Ovary (tissue), 3 donors: ENCODE measurements at regions not wholly inside any gene's neighbourhood (a gene's known extent, or its start where the extent isn't known, plus 50 kb on each side); places are given as distances from the start of the nearest gene placed in this dataset.
"Not testable (repeated sequence)": the region's sequence is repeated elsewhere in the genome, so short reads cannot be mapped to it uniquely, and the experiment has no call there.

Experiments
- POLR2A ChIP-seq: fragments of 450-650 bp; IDR thresholded peaks from one replicate; pipeline ENCODE4 v1.6.1; 2017; ENCODE audit warnings: antibody characterized with exemption, mild to moderate bottlenecking, moderate library complexity
- TF ChIP-seq, protein P1 (sequence below), 3 donors: fragments of 450-650 bp in 2 of 3; fragments of 200-600 bp in 1 of 3; IDR thresholded peaks; one replicate each; pipeline versions ENCODE4 v1.5.1 to v1.8.0; 2016 to 2022; ENCODE audit warnings: antibody characterized with exemption in 3 of 3, mild to moderate bottlenecking in 1 of 3
- donor health status: DM: no; HTN: no; CAD: no.

DNA sequence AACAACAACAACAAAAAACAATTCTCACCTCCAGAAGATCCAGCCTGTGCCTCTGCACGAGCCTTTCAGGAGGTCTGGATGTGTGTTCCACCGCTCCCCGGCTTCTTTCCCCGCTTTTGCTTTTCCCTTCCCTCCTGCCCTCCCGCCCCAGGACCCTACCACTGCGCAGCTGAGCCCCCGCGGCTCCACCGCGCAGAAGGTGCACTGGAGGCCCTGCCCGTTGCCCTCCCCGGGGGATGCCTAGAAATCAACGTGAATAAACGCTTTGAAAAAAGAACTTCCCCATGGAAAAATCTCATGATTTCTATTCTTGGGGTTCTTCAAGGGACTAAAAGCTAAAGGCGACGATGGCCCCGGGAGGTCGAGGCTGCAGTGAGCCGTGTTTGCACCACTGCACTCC is 164.3 kb upstream of the NOTCH2NLA start:
- TF ChIP-seq, protein P1, sequence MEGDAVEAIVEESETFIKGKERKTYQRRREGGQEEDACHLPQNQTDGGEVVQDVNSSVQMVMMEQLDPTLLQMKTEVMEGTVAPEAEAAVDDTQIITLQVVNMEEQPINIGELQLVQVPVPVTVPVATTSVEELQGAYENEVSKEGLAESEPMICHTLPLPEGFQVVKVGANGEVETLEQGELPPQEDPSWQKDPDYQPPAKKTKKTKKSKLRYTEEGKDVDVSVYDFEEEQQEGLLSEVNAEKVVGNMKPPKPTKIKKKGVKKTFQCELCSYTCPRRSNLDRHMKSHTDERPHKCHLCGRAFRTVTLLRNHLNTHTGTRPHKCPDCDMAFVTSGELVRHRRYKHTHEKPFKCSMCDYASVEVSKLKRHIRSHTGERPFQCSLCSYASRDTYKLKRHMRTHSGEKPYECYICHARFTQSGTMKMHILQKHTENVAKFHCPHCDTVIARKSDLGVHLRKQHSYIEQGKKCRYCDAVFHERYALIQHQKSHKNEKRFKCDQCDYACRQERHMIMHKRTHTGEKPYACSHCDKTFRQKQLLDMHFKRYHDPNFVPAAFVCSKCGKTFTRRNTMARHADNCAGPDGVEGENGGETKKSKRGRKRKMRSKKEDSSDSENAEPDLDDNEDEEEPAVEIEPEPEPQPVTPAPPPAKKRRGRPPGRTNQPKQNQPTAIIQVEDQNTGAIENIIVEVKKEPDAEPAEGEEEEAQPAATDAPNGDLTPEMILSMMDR (IDR thresholded peaks at IDR 0.05): not testable (repeated sequence)
- TF ChIP-seq POLR2A: not testable (repeated sequence)
